HS-27A (cell line): ENCODE measurements at regions not wholly inside any gene's neighbourhood (a gene's known extent, or its start where the extent isn't known, plus 50 kb on each side); places are given as distances from the start of the nearest gene placed in this dataset.
"Not testable (repeated sequence)": the region's sequence is repeated elsewhere in the genome, so short reads cannot be mapped to it uniquely, and the experiment has no call there.

Experiments
- DNase-seq: peaks from one replicate; pipeline ENCODE4 v3.0.0-alpha.2; 2012; ENCODE audit warnings: low read depth, missing footprints

- DNase-seq, result no peak
These were observed 524.1 kb downstream of the TRIML1 start for GRCh38 chr4:188663369-188663768.

GRCh38 chr4:188665491-188666457 is 526.5 kb downstream of the TRIML1 start:
- no peak for DNase-seq

DNA sequence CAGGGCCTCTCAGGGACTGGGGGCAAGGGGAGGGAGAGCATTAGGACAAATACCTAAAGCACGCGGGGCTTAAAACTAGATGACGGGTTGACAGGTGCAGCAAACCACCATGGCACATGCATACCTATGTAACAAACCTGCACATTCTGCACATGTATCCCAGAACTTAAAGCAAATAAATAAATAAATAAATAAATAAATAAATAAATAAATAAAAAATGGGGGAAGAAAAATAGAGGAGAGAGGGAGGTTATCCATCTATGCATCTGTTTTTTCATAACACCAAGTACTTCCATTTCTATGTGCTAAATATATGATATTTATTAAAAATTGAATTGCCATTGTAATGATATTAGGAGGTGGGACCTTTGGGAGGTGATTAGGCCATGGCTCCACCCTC is 539.5 kb downstream of the TRIML1 start:
- DNase-seq, result not testable (repeated sequence)

DNA sequence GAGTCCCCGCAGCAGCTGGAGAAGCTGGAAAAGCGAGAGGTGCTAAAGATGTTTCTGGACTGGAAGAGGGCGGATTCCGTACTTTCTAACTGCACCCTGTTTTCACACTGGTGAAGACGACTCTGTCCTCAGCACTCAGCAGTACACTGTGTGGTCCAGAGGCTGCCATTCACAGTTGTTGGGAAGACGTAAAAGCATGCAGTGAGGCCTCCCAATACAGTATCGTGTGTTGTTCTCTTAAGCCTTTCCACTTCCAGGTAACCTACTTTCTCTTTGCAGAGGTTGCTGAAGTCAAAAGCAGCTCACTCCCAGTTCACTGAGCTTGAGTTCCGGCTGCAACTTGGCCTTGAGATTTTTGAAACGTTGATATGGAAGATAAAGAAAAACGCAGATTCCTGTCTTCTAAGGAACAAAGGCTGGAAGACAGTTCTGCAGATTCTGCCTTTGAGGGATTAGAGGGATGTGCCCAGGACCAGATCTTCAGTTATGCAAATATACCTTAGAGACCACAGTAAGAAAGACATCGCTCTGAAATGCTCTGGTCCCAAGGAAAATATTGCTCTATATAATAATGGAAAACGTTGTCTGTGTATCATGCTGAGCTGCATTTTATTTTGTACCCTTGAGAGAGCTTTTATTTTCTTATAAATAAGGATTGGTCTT is 540.9 kb downstream of the TRIML1 start:
- DNase-seq, result no peak

GRCh38 chr4:188680667-188681063 is 541.4 kb downstream of the TRIML1 start:
- DNase-seq, result no peak

- no peak for DNase-seq
These were observed 543.1 kb downstream of the TRIML1 start for GRCh38 chr4:188682321-188682720.

GRCh38 chr4:188683571-188683970 is 544.3 kb downstream of the TRIML1 start:
- DNase-seq, result no peak

DNA sequence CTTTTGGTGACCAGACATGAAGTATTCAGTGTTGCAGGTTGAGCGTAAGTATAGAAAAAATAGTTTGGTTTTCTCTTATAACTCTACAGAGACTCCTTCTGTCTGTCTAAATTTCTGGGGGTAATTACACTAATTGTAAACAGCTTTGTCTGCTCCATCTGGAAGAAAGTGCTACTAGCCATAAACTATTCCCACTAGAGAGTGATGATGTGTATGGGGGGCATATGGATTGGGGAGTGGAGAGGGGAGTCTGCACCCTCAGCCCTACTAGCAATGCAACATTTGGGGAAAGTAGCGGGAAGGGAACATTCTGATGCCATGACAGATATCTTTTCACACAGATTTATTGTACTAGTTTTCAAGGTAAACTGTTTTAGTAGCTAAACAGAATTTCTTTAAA is 549.7 kb downstream of the TRIML1 start:
- DNase-seq, result no peak

GRCh38 chr4:188691811-188692210 is 552.6 kb downstream of the TRIML1 start:
- DNase-seq, result no peak

- DNase-seq, result no peak
These were observed 556.0 kb downstream of the TRIML1 start for GRCh38 chr4:188695261-188695660.

DNA sequence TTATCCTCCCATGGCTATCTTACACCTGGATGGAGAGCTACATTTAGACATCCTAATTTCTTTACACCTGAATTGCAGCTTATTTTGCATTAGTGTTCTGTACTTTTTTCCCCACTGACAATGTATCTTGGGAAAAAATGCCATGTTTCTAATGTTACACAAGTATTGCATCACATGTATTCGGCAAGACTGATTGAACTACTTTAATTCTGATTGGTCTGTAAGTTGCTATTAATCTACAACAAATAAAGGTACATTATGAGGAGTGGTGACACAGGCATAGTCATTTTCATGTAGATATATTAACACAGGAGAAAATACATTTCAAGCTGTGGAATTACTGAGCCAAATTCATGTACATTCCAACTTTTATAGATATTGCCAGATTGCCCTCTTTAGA is 558.0 kb downstream of the TRIML1 start:
- DNase-seq, result no peak

DNA sequence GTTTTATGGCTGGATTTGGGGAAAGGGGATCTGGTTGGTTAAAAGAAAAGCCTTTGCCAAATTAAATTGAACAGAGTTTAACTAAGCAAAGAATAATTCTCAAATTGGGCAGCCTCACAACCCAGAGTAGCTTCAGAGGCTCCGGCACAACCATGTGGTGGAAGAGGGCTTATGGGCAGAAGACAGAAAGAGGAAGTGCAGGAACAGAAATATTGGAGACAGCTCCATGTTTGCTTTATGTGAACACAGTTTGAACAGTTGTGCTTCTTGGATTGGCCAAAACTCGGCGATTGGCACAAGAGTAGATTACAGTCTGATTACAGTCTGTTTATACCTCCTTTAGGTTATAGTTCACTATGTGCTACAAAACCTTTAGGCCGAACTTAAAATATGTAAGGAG is 562.7 kb downstream of the TRIML1 start:
- no peak for DNase-seq

GRCh38 chr4:188704288-188704687 is 565.0 kb downstream of the TRIML1 start:
- no peak for DNase-seq

DNA sequence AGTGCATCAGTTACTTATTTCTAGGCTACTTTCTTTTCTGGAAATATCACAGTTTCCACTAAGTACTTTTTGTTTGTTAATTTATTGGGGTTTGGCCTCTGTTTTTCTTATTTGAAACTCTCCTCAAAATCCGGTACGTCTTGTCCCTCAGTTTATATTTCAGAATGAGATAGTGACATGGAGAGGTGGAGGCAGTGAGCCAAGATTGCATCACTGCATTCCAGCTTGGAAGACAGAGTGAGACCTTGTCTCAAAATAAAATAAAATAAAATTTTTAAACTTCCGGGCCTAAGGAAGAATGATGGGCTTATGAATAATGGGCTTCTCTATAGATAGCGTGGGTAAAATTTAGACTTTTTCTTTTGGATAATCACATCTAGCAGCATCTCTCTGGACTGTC is 567.8 kb downstream of the TRIML1 start:
- no peak for DNase-seq

GRCh38 chr4:188714501-188714900 is 575.3 kb downstream of the TRIML1 start:
- no peak for DNase-seq

DNA sequence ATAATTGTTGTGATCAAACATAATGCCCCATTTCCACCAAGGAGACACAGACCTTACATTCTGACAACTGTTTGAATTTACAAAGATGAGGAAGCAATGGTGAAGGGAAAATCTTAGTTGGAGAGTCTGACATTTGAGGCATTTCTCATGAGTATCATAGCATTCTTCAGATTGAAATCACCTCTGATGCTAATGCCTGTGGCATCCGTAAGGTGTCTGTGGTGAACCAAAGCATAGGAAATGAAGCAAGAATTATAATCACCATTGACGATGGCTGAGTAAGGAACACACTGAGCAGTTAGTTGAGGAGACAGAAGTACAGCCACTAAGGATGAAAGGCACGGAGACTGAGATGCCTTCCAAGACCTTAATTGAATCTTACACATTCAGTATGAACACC is 575.7 kb downstream of the TRIML1 start:
- no peak for DNase-seq

DNA sequence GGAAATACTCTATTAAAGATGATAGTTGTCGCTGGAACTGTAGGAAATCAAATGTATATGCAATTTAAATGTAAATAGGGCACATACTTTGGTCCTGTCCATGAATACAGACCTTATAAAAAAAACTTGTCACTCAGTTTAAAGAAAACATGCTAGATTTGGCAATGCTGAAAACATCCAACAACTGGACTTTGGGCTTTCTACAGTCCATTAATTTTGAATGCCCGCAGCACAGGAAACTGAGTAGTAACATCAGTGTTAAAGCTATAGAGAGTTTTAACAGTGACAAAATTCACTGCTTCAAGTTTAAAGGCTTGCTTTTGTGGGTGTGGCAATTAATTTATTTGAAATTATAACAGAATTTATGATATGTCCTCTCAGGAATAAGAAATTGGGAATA is 578.4 kb downstream of the TRIML1 start:
- no peak for DNase-seq

- DNase-seq, result no peak
These were observed 580.6 kb downstream of the TRIML1 start for GRCh38 chr4:188719794-188720193.

DNA sequence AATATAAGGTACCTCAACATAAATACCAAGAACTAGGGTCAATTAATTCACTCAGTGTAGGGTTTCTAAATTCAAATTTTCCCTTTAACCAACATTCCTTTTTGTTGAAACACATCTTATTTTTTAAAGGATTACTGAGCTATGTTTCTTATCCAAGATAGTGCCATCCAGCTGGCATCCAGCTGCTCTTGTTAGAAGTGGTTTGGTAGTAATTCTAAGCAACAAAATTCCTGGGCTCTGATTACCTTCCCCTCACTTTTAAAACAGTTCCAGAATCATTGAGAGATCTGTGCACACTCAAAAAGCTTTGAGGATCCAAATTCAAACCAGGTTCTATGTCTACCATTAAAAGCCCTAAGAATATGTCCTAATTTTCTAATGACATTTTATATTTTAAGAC is 583.7 kb downstream of the TRIML1 start:
- no peak for DNase-seq

- DNase-seq, result no peak
These were observed 588.5 kb downstream of the TRIML1 start for GRCh38 chr4:188727746-188728145.

DNA sequence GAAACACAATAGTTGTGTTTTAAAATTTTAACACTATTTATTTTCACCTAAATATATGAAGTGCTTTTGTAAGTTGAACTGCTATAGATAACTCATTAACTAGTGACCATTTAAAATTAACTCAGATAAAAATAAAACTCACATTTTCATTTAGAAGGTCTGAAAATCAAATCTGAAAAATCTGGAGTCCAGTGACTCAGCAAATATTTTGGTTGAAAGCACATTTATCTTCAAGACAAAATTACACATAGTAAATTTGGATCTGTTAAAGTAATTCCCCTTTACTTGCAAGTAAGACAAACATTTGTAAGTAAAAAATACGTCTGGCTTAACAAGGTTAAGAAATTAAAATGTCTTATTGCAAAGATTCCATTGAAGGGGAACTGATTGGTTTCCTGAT is 589.1 kb downstream of the TRIML1 start:
- DNase-seq, result no peak

- DNase-seq, result no peak
These were observed 592.9 kb downstream of the TRIML1 start for GRCh38 chr4:188732131-188732530.

DNA sequence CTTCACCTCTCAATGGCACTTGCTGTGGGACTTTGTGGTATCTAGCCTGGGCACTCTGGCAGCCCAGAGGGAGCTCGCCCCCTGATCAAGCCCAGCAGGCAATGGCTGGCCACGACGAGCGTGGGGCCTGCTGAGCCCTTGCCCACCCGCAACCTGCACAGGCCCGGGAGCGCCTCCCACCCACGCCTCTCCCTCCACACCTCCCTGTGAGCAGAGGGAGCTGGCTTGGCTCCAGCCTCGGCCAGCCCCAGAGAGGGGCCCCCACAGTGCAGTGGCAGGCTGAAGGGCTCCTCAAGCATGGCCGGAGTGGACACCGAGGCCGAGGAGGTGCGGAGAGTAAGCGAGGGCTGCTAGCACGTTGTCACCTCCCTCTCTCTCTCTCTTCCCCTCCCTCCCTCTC is 595.8 kb downstream of the TRIML1 start:
- DNase-seq, result no peak
